Esophagus squamous epithelium (tissue), 4 donors: ENCODE measurements at regions not wholly inside any gene's neighbourhood (a gene's known extent, or its start where the extent isn't known, plus 50 kb on each side); places are given as distances from the start of the nearest gene placed in this dataset.
"Not testable (repeated sequence)": the region's sequence is repeated elsewhere in the genome, so short reads cannot be mapped to it uniquely, and the experiment has no call there.

ENCODE experiments used
- POLR2A ChIP-seq, 4 donors: fragments of 450-650 bp; IDR thresholded peaks; one replicate each; pipeline ENCODE4 v1.6.1; 2017; ENCODE audit warnings: antibody characterized with exemption in 4 of 4, mild to moderate bottlenecking in 4 of 4, moderate library complexity in 3 of 4
- TF ChIP-seq, protein P1 (sequence below), 6 experiments: fragments of 450-650 bp in 4 of 6; fragments of 200-600 bp in 2 of 6; sonication (generic) in 2 of 6; IDR thresholded peaks; one replicate each; pipeline ENCODE4 v1.5.1; 2016 to 2019; ENCODE audit warnings: antibody characterized with exemption in 6 of 6, mild to moderate bottlenecking in 4 of 6, moderate library complexity in 4 of 6

DNA sequence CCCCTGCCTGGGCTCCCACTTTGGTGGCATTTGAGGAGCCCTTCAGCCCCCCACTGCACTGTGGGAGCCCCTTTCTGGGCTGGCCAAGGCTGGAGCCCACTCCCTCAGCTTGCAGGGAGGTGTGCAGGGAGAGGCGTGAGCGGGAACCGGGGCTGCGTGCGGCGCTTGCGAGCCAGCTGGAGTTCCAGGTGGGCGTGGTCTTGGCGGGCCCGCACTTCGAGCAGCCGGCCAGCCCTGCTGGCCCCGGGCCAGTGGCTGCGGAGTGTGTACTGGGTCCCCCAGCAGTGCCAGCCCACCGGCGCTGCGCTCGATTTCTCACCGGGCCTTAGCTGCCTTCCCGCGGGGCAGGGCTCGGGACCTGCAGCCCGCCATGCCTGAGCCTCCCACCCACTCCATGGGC, 94.5 kb upstream of the METAP2 start:
- TF ChIP-seq POLR2A (IDR thresholded peaks at IDR 0.05), result not testable (repeated sequence)
- TF ChIP-seq, protein P1, sequence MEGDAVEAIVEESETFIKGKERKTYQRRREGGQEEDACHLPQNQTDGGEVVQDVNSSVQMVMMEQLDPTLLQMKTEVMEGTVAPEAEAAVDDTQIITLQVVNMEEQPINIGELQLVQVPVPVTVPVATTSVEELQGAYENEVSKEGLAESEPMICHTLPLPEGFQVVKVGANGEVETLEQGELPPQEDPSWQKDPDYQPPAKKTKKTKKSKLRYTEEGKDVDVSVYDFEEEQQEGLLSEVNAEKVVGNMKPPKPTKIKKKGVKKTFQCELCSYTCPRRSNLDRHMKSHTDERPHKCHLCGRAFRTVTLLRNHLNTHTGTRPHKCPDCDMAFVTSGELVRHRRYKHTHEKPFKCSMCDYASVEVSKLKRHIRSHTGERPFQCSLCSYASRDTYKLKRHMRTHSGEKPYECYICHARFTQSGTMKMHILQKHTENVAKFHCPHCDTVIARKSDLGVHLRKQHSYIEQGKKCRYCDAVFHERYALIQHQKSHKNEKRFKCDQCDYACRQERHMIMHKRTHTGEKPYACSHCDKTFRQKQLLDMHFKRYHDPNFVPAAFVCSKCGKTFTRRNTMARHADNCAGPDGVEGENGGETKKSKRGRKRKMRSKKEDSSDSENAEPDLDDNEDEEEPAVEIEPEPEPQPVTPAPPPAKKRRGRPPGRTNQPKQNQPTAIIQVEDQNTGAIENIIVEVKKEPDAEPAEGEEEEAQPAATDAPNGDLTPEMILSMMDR (IDR thresholded peaks at IDR 0.05), result not testable (repeated sequence)
